HL-60 (cell line): ENCODE measurements at regions not wholly inside any gene's neighbourhood (a gene's known extent, or its start where the extent isn't known, plus 50 kb on each side); places are given as distances from the start of the nearest gene placed in this dataset.

Source experiments
- CTCF ChIP-seq: IDR thresholded peaks from one replicate; pipeline ENCODE4 v1.5.1; 2011; ENCODE audit warnings: low read length, control low read depth, inconsistent platforms; ENCODE audit not compliant: insufficient read depth
- GABPA ChIP-seq: IDR thresholded peaks from 2 replicates; pipeline ENCODE4 v1.6.1; 2012; ENCODE audit warnings: low read depth
- POLR2AphosphoS5 ChIP-seq: IDR thresholded peaks from 2 replicates; pipeline ENCODE4 v1.6.1; 2012; ENCODE audit warnings: low read depth
- REST ChIP-seq: IDR thresholded peaks from 2 replicates; pipeline ENCODE4 v1.6.1; 2012; ENCODE audit warnings: low read depth; ENCODE audit not compliant: insufficient replicate concordance
- SPI1 ChIP-seq: IDR thresholded peaks from 2 replicates; pipeline ENCODE4 v1.6.1; 2012; ENCODE audit warnings: low read depth, mild to moderate bottlenecking, borderline replicate concordance

- TF ChIP-seq CTCF (no peak), POLR2AphosphoS5 (no peak), GABPA (no peak), REST (no peak), SPI1 (no peak)
These were observed 485.9 kb downstream of the JRKL start for GRCh38 chr11:96875712-96876111.
